ENCODE measurements at regions not wholly inside any gene's neighbourhood (a gene's known extent, or its start where the extent isn't known, plus 50 kb on each side); places are given as distances from the start of the nearest gene placed in this dataset.
"Not testable (repeated sequence)": the region's sequence is repeated elsewhere in the genome, so short reads cannot be mapped to it uniquely, and the experiment has no call there.

DNA sequence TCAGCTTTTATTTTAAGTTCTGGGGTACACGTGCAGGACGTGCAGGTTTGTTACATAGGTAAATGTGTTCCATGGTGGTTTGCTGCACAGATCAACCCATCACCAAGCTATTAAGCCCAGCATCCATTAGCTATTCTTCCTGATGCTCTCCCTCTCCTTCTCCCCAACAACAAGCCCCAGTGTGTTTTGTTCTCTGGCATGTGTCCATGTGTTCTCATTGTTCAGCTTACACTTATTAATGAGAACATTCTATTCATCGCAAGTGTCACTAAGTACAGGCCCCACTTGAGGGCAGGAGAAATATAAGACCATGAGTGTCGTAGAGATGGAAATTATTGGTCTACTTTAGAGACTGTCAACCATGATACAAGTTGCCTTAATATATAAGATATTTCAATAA is 615.1 kb downstream of the CDH8 start:
- no peak for DNase-seq

DNA sequence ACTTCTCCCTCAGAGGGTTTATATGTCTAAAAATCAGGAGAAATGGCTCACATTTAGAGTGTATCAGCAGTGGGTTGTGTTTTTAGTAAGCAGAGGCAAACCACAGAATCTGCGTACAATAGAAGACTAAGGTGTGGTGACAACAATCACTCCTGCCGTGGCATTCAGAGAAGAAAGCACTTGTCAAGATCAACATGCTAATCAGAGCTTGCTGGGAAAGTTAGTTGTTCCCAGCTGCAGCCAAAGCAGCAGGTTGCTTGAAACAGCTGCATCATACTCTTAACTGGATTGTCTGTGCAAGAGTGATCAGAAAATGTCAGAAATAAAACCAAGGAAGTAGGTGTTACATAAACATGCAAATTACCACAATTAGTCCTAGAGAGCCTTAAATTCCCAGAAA is 616.4 kb downstream of the CDH8 start:
- no peak for DNase-seq

DNA sequence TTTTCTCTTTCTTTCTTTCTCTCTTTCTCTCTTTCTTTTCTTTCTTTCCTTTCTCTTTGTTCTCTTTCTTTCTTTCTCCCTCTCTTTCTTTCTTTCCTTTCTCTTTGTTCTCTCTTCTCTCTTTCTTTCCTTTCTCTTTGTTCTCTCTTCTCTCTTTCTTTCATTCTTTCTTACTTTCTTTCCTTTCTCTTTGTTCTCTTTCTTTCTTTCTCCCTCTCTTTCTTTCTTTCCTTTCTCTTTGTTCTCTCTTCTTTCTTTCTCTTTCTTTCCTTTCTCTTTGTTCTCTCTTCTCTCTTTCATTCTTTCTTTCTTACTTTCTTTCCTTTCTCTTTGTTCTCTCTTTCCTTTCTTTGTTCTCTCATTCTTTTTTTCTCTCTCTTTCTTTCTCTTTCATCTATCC is 617.4 kb downstream of the CDH8 start:
- DNase-seq, result not testable (repeated sequence)

DNA sequence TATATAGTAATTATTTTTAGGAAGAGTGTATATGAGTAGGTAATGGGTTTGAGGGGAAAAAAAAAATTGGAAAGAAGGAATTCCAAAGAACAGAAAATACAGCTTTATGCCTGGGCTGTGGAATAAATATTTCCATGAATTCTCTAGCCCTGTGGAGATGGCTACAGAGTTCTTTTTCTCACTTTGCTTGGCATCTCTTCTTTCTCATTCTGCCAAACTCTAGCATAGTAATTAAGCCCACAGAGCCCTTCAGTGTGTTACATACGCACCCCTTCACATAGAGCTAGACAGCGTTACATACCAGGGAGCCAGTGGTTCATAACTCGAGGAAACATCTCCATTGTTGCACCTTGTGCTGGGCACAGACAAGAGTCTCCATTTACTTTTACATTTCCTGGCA is 621.1 kb downstream of the CDH8 start:
- DNase-seq, result no peak

DNA sequence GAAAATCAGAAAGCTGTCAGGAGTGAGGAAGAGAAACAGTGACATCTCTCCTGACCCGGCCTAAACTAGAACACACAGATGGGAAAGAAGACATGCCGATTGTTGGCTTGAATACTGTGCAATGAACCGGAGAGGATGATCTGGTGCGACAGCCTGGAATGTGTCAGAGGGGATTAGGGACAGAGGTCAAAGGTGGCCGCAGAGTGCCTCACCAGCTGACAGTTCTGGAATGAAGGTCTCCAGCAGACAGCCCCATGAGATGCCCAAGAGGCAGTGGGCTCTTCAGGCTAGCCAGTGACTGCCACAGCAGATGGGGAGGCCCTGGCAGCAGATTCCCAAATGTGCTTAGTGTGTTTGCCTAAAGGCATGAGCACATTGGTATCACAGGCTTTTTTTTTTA is 623.2 kb downstream of the CDH8 start:
- no peak for DNase-seq

DNA sequence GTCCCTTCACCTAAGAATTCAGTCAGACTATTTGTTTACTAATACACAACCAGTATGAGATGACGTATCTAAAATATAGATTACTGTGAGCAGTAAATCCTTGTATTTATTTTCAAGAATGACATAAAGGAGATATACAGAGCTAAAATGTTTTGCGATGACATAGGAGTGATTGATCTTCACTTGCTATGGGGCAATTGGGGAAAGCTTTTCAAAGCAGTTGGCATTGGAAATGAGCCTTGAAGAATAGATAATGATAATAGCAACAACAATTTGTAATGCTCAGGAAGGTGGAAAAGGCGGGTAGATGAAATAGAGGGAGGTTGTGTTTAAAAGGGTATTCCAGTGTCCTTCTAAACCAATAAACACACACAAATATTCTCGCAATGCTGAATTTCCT is 623.7 kb downstream of the CDH8 start:
- DNase-seq, result no peak

DNA sequence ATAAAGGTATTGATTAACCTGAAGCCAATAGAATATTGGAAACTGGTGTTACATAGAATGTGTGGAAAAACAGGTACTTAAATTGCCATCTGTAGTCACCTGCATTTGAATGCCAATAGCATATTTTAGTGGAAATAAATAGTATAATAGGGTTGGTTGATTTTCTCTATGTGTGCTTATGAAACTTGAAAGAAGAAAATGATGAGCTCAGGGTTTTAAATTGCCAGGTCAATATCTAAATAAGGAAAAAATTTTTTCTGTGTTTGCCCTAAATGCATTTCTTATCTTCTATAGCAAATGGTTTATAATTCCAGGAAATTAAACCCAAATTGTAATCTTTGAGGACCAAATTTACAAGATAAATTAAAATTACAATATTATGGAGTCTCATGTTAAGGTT is 626.6 kb downstream of the CDH8 start:
- no peak for DNase-seq

DNA sequence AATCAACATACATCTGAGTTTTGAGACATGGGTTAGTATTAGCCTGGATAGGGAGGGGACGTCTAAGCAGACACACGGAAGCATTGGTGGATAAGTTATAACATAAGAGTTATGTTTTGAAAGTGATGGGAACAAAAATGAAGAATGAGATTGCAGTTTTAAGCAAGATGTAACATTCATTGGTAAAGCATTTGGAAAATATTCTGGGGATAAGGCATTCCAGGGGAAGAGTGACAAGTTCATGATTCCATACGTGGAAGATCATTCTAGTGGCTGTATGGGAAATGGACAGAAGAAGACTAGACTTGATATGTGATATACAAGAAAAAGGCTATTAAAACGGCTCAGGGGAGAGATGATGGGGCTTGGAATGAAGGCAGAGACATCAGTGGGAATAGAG is 632.9 kb downstream of the CDH8 start:
- DNase-seq, result no peak

DNA sequence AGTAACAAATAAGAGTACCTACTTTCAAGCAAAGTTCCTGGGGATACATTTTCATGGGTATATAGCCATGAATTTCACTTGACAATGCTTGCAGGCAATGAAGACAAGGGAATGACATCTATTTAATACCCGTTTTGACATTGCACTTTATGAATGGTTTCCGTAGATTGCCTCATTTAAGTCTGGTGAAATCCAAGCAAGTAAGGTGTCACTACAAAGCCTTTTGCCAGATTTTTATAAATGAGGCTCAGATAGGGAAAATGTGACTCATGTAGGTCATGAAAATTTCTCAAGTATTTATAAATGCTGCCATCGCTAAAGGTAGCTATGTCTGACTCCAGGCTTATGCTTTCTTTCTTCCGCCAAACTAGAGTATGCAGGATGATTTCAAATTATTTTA is 644.3 kb downstream of the CDH8 start:
- no peak for DNase-seq

DNA sequence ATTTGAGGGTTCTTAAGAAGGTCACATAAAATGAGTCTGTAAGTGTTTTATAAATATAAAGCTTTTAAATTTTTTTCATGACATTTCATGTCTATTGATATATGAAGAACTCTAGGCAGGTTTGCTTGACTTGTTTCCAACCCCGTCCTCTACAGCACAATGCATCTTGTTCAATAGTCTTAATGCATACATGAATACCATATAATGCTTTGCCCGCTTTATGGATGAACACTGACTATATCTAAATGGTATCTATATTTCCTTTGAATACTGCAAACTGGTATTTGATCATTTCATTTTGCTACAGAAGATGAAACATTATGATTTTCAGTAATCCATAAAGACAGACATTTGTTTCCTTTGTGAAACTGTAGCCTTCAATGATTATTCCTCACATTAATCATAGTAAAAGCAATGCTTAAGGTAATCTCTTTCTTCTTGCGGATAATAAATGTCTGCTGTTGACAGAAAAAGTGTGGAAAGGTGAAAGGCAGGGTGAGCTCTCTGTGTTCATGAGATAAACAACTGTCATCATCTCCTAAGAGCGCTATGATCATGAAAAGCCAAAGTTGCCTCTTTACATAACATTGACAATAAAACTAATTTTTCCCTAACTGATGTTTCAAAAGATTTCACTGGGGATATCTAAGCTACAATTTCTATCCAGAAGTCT is 645.1 kb downstream of the CDH8 start:
- DNase-seq, result no peak

DNA sequence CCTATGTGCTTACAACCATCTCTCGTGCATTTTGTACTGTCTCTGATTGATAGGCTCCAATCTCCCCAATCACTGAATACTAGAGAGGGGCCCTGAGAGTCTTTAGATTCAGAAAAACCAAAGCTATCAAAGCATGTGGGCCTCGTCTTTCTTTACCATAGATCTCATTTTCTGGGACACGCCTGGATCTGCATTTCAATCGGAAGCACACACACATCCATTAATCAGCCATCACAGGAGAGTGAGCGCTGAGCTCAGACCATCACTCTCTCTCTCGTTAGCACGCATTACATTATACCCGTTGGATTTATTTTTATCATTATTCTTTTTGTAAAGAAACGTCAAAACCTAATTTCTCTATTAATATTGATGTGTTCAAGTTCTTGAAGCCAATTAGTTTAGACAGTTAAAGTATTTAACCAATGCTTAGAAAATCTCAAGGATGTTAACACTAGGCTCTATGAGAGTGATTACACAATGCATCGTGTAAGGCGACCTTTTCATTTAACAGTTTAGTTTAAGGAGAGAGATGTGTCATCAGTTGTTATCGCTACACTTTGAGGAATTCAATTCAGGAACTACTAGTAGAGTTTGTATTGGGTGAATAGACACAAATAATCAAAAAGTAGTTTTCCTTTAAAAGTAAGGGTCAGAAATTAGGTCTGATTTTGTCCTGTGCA is 650.7 kb downstream of the CDH8 start:
- no peak for DNase-seq

DNA sequence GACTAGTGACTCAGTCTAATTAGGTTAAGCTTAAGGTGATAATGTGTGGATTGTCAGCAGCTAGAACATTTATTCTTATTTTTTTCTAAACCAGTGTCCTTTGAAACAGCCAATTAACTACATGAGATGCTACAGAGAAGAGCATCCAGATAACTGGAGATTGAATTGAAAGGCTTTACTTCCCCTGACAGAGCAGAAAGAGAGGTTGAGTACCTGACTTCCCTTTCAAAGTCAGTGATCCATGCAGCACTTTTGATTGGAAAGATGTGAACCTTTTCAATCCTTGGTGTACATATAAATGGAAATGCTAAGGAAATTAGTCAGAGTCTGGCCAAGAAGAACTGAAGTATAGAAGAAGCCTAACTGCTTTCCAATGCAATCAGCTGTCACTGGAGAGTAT is 653.8 kb downstream of the CDH8 start:
- DNase-seq, result no peak

DNA sequence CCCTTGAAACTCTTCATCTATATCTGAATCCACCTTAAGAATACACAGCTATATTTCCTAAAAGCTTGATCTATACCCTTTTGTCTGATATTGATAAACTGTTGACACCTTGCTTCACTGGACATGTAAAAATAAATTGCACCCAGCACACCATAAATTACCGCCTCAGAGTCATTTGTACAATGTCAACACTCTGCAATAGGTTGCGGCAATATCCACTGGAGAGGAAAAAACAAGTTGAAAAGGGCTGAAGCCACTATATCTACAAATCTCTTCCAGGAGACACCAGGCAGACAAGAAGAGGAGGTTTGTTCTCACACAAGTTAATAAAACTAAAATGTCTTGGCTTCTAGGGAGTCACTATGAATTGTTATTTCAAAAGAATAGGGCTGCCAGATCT is 656.9 kb downstream of the CDH8 start:
- DNase-seq, result no peak

DNA sequence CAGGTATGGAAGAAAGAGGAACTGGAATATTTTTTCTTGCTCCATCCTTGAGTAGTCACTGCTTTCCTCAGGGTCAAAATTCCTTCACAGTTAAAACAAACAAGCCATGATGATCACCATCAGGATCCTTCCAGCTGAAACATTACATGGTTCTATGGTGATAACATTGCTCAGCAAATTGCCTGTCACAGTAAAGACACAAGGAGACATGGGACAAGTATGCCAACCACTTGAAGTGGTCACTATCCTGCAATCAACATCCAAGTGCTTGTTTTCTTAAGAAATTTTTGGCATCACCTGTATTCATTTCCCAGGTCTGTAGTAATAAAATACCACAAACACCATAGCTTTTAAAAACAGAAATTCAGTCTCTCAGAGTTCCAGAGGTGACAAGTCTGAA is 662.2 kb downstream of the CDH8 start:
- no peak for DNase-seq

DNA sequence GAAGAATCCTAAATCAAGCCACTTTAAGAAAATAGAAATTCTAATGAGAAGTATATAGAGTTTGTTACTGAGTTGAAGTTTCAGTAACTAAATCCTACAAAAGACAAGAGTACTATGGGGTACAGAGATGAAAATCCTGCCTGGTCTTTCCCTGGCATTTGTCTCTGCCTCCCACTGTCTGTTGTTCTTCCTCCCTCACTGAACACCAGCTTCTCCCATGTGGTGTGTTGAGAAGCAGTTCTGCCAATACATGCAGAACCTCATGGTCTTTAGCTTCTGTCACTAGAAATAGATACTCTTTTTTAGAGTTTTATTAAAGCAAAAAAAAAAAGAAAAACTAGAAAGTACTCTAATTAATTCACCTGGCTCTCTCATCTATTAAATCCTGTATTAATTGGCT is 664.4 kb downstream of the CDH8 start:
- no peak for DNase-seq

DNA sequence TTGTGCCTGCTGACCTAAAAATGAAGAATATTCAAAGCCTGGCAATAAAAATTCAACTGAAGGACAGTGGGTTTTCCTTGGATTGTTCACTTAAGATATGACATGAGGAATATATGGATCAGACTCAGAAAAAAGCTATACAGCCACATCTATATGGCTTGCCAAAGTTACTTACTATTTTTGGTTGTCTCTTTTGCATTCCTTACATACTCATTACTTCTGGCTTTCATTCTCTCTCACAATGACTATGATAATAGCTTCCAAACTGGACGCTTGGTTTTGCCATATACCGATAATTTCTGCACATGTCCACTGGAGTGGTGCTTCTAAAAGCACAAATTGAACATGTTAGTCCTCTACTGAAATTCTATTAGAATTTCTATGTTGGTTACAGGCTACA is 664.9 kb downstream of the CDH8 start:
- no peak for DNase-seq

DNA sequence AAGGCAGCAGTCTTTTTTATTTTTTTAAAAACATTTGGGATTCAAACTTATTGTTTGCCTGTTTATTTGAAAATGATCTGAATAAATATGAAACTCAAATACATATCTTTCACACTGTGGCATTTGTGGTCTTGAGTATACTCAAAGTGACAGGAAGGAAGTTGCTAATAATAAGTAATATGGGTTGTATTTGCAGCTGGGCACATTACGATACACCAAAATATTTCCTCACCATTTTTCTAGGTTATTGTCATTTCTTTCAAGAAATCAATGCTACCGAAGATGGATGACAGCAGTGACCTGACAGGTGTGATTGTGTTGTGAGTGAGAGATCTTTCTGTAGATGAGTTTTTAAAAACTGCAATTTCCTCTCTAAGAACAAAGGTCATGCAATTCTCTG is 665.7 kb downstream of the CDH8 start:
- no peak for DNase-seq

DNA sequence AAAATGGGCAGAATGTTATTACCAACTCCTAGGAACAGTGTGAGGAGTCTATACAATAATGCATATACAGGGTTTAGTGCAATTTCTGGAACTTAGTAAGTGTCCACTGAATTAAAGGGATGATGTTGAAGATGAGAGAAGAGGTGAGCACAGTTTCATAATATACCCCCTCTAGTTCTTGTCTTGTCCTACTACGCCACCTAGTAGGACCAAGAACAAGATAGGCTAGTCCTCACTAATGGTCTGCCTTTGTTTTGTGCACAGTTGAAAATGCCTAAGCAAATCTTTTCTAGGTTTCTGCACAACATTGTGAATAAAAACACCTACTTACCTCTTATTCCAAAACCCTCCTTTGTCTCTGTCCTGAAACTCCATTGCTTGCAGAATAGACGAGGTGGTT is 670.2 kb downstream of the CDH8 start:
- no peak for DNase-seq

DNA sequence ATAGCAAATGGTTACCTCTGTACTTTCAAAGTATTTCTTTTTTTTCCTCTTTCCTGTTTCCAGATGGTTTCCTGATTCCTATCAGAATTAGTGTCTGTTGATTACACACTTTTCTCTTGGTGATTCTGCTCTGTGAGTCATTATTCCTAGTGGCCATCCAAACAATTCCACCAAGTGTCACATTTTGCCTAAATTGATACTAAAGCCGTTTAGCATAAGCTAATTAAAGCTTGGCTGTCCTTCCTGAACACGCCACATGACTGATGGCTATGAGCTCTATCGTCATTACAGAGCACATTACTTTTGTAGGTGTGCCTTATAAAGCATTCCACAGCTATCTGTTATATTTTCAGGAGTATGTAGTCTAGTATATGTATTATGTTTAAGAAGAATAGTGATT is 671.2 kb downstream of the CDH8 start:
- no peak for DNase-seq

DNA sequence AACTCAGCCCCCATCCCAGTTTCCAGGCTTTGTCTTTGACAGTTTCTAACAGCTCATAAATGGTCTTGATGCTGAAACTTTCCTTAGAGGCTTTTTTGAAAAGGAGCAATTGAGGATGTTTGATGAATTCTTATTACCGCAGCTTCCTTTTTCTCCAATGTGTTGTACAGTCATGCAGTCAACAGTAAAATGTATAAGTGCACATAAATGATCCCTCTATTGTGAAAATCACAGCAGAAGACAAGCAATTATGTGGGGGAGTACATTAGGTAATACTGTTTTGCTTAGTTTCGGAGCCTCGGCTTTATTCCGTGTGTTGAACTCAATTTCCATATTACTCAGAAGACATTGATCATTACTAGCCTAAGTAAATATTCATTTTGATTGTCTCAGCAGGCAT is 673.7 kb downstream of the CDH8 start:
- DNase-seq, result no peak

DNA sequence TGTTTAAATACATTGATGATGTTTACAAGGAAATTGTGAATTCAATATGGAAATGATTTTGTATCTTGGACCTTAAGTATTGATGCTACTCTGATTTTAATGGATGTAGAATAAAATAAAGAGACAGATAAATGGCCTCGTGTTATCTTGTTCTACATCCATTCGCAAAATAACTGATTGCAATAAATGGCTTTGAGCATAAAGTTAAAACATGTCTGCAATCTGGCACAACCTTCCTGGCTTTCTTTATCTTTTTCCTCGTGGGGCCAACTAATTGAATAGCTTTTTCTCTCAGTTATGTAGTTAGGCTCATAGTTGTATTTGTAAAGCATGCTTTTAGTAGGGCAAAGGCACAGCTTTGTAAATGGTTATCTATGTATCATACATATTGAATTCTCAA is 691.4 kb downstream of the CDH8 start:
- DNase-seq, result no peak

DNA sequence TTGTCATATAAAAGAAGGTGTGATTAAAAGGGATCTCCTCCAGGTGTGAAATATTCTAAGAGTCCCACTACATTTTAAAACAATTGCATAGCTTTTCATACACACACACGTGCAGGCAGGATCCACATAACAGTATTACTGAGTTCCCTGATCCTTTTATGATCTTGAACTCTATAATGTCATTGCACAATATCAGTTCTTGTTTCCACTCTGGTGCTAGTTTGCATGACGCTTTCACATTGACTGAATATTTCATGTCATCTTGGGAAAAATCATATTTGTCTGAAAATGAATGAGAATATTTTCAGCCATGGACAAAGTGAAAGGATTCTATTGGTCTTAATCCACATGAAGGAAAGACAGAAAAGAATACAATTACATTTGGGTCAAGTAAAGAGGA is 703.8 kb downstream of the CDH8 start:
- no peak for DNase-seq

DNA sequence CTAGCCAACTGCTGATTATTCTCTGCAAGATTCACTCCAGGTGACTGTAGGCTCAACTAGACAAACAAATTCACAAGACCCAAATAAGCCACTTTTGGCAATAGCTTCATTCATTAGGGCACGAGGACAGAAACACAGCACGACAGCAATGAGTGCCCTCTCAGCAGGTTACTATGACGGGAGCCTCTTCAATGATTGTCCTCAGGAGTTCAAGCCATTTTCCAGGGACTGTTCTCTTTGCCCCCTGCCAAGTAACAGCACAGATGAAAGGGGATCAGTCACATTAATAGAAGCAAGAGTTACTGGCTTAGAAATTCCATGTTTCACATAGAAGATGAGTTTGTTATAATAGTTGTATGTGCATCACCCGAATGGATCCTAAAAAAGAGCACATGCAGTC is 712.2 kb downstream of the CDH8 start:
- DNase-seq, result no peak

DNA sequence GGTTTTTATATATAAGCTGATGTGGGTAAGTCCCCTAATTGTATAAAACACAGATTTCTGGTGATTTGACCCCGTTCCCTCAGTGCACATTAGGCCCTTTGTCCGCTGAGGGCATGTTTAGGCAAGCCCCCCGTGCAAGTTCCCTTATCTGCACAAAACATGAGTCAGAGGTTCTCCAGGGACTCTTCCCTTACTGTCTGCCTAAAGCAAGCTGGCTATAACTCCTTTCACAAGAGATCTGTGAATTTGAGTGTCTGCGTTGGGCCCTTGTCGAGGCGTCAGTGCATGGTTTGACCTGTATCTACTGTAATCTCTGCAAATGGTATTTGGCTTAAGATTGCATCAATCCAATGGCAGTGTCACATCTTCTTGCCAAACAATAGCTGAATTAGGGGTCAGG is 712.8 kb downstream of the CDH8 start:
- no peak for DNase-seq

DNA sequence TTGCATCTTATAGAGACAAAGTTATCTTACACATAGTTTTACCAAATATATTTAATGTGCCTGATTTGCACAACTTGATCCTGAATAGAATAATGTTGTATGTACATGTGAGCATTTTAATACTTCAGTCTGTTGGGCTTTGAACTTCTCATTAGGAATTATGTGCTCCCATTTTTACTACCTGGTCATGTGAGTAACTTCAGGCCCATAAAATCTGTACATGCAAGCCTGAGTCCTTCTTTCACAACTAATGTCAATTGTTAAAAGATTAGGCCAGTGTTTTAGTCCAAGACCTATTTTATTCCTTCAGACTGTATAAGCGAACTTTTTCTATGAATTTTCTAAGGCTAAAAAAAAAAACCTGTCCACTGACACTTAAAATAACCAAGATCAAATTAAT is 715.4 kb downstream of the CDH8 start:
- no peak for DNase-seq

Measured in SHP77 treated with DMSO at 0.1 percent for 48 hours (cell line).